K562 (cell line): ENCODE measurements at regions not wholly inside any gene's neighbourhood (a gene's known extent, or its start where the extent isn't known, plus 50 kb on each side); places are given as distances from the start of the nearest gene placed in this dataset.

ENCODE experiments used
- ATAC-seq: fragments of 200-7000 bp; cut with Tn5 transposase; 3 replicates; pipeline ENCODE4 v1.9.1; 2020; ENCODE audit warnings: moderate library complexity
- BruUV-seq: library from RNA; stranded (reverse); fragments of 400-500 nt; replicated peaks from 2 replicates; lab custom pipeline; 2021; lab: Mats Ljungman, UMichigan
- CTCF ChIA-PET: fragments of 300-600 bp; formaldehyde crosslinking; extraction: SDS; loops from one replicate; lab custom pipeline; 2021; ENCODE audit warnings: low intra/inter-chr PET ratio; lab: Yijun Ruan, JAX
- POLR2A ChIA-PET: fragments of 300-600, 350-650 bp; sonication (Branson Sonifier 250); formaldehyde crosslinking; extraction: SDS; loops from one replicate; lab custom pipeline; 2021; ENCODE audit warnings: antibody characterized with exemption, inconsistent platforms; lab: Yijun Ruan, JAX
- DNase-seq, 4 experiments: peaks; one replicate each; pipeline versions ENCODE4 v3.0.0 to v3.0.0-alpha.2; 2011 to 2018; ENCODE audit warnings: low spot score in 3 of 4, mixed read lengths in 3 of 4; ENCODE audit errors: extremely low read depth in 1 of 4
- FAIRE-seq: peaks from 2 replicates; lab custom pipeline; 2011; peaks lifted over from hg19 to GRCh38; lab: Jason Lieb, UNC
- H2AFZ ChIP-seq: 2 replicates; pipeline ENCODE4 v1.6.0; 2011; ENCODE audit warnings: low read depth, low read length, control low read depth, inconsistent platforms
- H3K27ac ChIP-seq: fragments of 200-600 bp; 3 replicates; pipeline ENCODE4 v1.8.0; 2011; ENCODE audit warnings: low read depth, mild to moderate bottlenecking, control low read depth, inconsistent platforms, low read length, moderate library complexity, mixed read lengths; ENCODE audit errors: extremely low read depth
- H3K27me3 ChIP-seq, 2 experiments: fragments of 300-600 bp in 1 of 2; 2 replicates in 1 of 2; 3 replicates in 1 of 2; pipeline versions ENCODE4 v1.6.0 to v1.8.0; 2011; ENCODE audit warnings: inconsistent platforms in 2 of 2, low read length in 2 of 2, mild to moderate bottlenecking in 1 of 2, mixed read lengths in 1 of 2, moderate library complexity in 1 of 2; ENCODE audit not compliant: control insufficient read depth in 2 of 2, insufficient read depth in 2 of 2
- H3K36me3 ChIP-seq: fragments of 300-600 bp; 3 replicates; pipeline ENCODE4 v1.8.0; 2011; ENCODE audit warnings: mild to moderate bottlenecking, low read length, inconsistent platforms; ENCODE audit not compliant: control insufficient read depth, insufficient read depth
- H3K4me1 ChIP-seq, 2 experiments: fragments of 200-600 bp in 1 of 2; replicated peaks in 1 of 2; 2 replicates in 1 of 2; 3 replicates in 1 of 2; pipeline versions ENCODE4 v1.5.1 to v1.8.0; 2011; ENCODE audit warnings: inconsistent platforms in 2 of 2, low read length in 2 of 2, mild to moderate bottlenecking in 1 of 2, mixed read lengths in 1 of 2, moderate library complexity in 1 of 2; ENCODE audit not compliant: control insufficient read depth in 2 of 2, insufficient read depth in 2 of 2
- H3K4me2 ChIP-seq: 2 replicates; pipeline ENCODE4 v1.6.1; 2011; ENCODE audit warnings: low read length, control low read depth, inconsistent platforms, mixed read lengths; ENCODE audit not compliant: insufficient read depth
- H3K4me3 ChIP-seq: fragments of 200-600 bp; sonication (generic), shearing (Covaris generic); 2 replicates; pipeline ENCODE4 v1.5.1; 2016; ENCODE audit warnings: control low read depth, inconsistent platforms
- H3K79me2 ChIP-seq: fragments of 200-600 bp; 3 replicates; pipeline ENCODE4 v1.8.0; 2011; ENCODE audit warnings: low read length, inconsistent platforms; ENCODE audit not compliant: control insufficient read depth, insufficient read depth
- H3K9ac ChIP-seq, 2 experiments: 2 replicates each; pipeline versions ENCODE4 v1.6.0 to v1.6.1; 2011; ENCODE audit warnings: low read depth in 2 of 2, low read length in 2 of 2, control low read depth in 1 of 2, inconsistent platforms in 1 of 2, mild to moderate bottlenecking in 1 of 2, mixed read lengths in 1 of 2; ENCODE audit not compliant: insufficient read depth in 1 of 2
- H3K9me1 ChIP-seq: one replicate; pipeline ENCODE4 v1.6.0; 2011; ENCODE audit warnings: inconsistent platforms, mild to moderate bottlenecking, low read length, moderate library complexity; ENCODE audit not compliant: control insufficient read depth, insufficient read depth
- H3K9me3 ChIP-seq: replicated peaks from 2 replicates; pipeline ENCODE4 v1.5.1; 2011; ENCODE audit warnings: low read depth, low read length, inconsistent platforms; ENCODE audit not compliant: control insufficient read depth, insufficient read depth
- H4K20me1 ChIP-seq: replicated peaks from 2 replicates; pipeline ENCODE4 v1.6.1; 2011; ENCODE audit warnings: low read length, inconsistent platforms, mixed read lengths; ENCODE audit not compliant: control insufficient read depth, insufficient read depth
- DMBX1 ChIP-seq: fragments of 250-450 bp; sonication (Bioruptor Pico); IDR thresholded peaks from 2 replicates; pipeline ENCODE4 v1.8.0; 2022; ENCODE audit warnings: inconsistent platforms, mild to moderate bottlenecking, moderate library complexity, borderline replicate concordance
- FOXP4 ChIP-seq: sonication (generic); formaldehyde crosslinking; IDR thresholded peaks from 2 replicates; pipeline ENCODE4 v1.8.0; 2022; ENCODE audit warnings: mild to moderate bottlenecking, missing genetic modification reagents, borderline replicate concordance
- NR2C2 ChIP-seq, 2 experiments: fragments of 200-800 bp in 1 of 2; sonication (Bioruptor generic) in 1 of 2; sonication (generic) in 1 of 2; formaldehyde crosslinking in 1 of 2; IDR thresholded peaks; 2 replicates each; pipeline versions ENCODE4 v1.6.1 to v1.8.0; 2016 to 2022; ENCODE audit warnings: mild to moderate bottlenecking in 1 of 2, missing compliant biosample characterization in 1 of 2, missing genetic modification characterization in 1 of 2, missing genetic modification reagents in 1 of 2
- STAT5B ChIP-seq: fragments of 250-450 bp; sonication (Bioruptor Pico); IDR thresholded peaks from 2 replicates; pipeline ENCODE4 v1.8.0; 2021; ENCODE audit warnings: mild to moderate bottlenecking, inconsistent platforms
- U2AF1 ChIP-seq: fragments of 200-400 bp; formaldehyde crosslinking; optimal IDR thresholded peaks from 2 replicates; pipeline ENCODE3; 2017; ENCODE audit warnings: mild to moderate bottlenecking, low read depth, low read length, moderate library complexity
- ZKSCAN3 ChIP-seq: fragments of 250-450 bp; sonication (Bioruptor Pico); IDR thresholded peaks from 2 replicates; pipeline ENCODE4 v1.4.0; 2020
- ZNF696 ChIP-seq: fragments of 250-450 bp; sonication (Bioruptor Pico); conservative IDR thresholded peaks from 2 replicates; pipeline ENCODE4 v1.4.0; 2020; ENCODE audit warnings: mild to moderate bottlenecking, moderate library complexity
- ZNF699 ChIP-seq: fragments of 250-450 bp; sonication (Bioruptor Pico); IDR thresholded peaks from 2 replicates; pipeline ENCODE4 v1.8.0; 2021; ENCODE audit warnings: mild to moderate bottlenecking, moderate library complexity; ENCODE audit not compliant: insufficient replicate concordance
- ZNF75A ChIP-seq: fragments of 450-650 bp; formaldehyde crosslinking; IDR thresholded peaks from 2 replicates; pipeline ENCODE4 v1.4.0; 2020; ENCODE audit warnings: mild to moderate bottlenecking
- WGBS: fragments of 100-300 bp; shearing (Covaris generic); methylation state at CpG from one replicate; pipeline ENCODE4 v1.1.6; 2016; ENCODE audit warnings: low coverage, mixed read lengths; ENCODE audit not compliant: insufficient coverage; ENCODE audit errors: missing lambda C conversion rate; 5-methylcytosine and 5-hydroxymethylcytosine counted together
- in situ Hi-C: fragments of 300-500 bp; cut with MboI; formaldehyde crosslinking; loops from 4 replicates; pipeline ENCODE4 v1.15.0; 2018; ENCODE audit warnings: inconsistent platforms, mixed read lengths
- intact Hi-C: fragments of 100-400 bp; cut with micrococcal nuclease; formaldehyde crosslinking; loops from 2 replicates; pipeline ENCODE4 v1.14.2; 2022
- TF ChIP-seq, protein P1 (sequence below), 2 experiments: IDR thresholded peaks; 2 replicates each; pipeline ENCODE4 v1.6.1; 2011; ENCODE audit warnings: borderline replicate concordance in 1 of 2, control low read depth in 1 of 2, low read depth in 1 of 2, low read length in 1 of 2, mild to moderate bottlenecking in 1 of 2, mixed read lengths in 1 of 2, moderate library complexity in 1 of 2; ENCODE audit not compliant: insufficient read depth in 1 of 2, insufficient read length in 1 of 2, poor library complexity in 1 of 2, severe bottlenecking in 1 of 2; ENCODE audit errors: extremely low read depth in 1 of 2
- TF ChIP-seq, protein P2 (sequence below): fragments of 450-650 bp; IDR thresholded peaks from 2 replicates; pipeline ENCODE4 v1.6.1; 2016; ENCODE audit warnings: low read depth

GRCh38 chr13:105377452-105377851 is 1158.0 kb downstream of the EFNB2 start:
- H3K27me3 ChIP-seq = no peaks in the 10 kb centered on the region
- no peaks in the 10 kb centered on the region for H3K36me3 ChIP-seq
- in situ Hi-C loops (no loop called here), intact Hi-C loops (no loop called here)
- ATAC-seq (no peak), DNase-seq (no peak), FAIRE-seq (no peak)
- H3K9me1 ChIP-seq = no peaks in the 10 kb centered on the region
- no peaks in the 10 kb centered on the region for H3K4me1 ChIP-seq
- H3K9ac ChIP-seq = no peak overlapping the region
- WGBS = 0% methylated on average over 6 of the region's 7 CpGs
- no peak overlapping the region for H3K27ac ChIP-seq
- ChIA-PET POLR2A (no interaction called here), CTCF (no interaction called here)
- H2AFZ ChIP-seq = no peak overlapping the region
- H3K9me3 ChIP-seq = no peaks in the 10 kb centered on the region
- no peak overlapping the region for H3K4me2 ChIP-seq
- H4K20me1 ChIP-seq = no peaks in the 10 kb centered on the region
- H3K79me2 ChIP-seq = no peaks in the 10 kb centered on the region
- H3K4me3 ChIP-seq = no peak overlapping the region
- no TSS peak for BruUV-seq
- no peak for TF ChIP-seq FOXP4 (CRISPR knock-in tag)
- no peak for TF ChIP-seq STAT5B (CRISPR knock-in tag)
- TF ChIP-seq NR2C2 (CRISPR knock-in tag; IDR thresholded peaks at IDR 0.05) = no peak
- no peak for TF ChIP-seq NR2C2 (tag; IDR thresholded peaks at IDR 0.05)
- TF ChIP-seq ZNF696 (CRISPR knock-in tag) = no peak
- no peak for TF ChIP-seq DMBX1 (CRISPR knock-in tag)
- TF ChIP-seq, protein P1, sequence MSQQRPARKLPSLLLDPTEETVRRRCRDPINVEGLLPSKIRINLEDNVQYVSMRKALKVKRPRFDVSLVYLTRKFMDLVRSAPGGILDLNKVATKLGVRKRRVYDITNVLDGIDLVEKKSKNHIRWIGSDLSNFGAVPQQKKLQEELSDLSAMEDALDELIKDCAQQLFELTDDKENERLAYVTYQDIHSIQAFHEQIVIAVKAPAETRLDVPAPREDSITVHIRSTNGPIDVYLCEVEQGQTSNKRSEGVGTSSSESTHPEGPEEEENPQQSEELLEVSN (IDR thresholded peaks at IDR 0.05; ENCODE audit: borderline replicate concordance in 1 of 2, extremely low read depth in 1 of 2, insufficient read depth in 1 of 2, insufficient read length in 1 of 2, low read depth in 1 of 2, low read length in 1 of 2, poor library complexity in 1 of 2, severe bottlenecking in 1 of 2) = no peak
- no peak for TF ChIP-seq ZKSCAN3
- TF ChIP-seq U2AF1 = no peak
- TF ChIP-seq ZNF699 (CRISPR knock-in tag) = no peak
- TF ChIP-seq ZNF75A (CRISPR knock-in tag) = no peak
- TF ChIP-seq, protein P2, sequence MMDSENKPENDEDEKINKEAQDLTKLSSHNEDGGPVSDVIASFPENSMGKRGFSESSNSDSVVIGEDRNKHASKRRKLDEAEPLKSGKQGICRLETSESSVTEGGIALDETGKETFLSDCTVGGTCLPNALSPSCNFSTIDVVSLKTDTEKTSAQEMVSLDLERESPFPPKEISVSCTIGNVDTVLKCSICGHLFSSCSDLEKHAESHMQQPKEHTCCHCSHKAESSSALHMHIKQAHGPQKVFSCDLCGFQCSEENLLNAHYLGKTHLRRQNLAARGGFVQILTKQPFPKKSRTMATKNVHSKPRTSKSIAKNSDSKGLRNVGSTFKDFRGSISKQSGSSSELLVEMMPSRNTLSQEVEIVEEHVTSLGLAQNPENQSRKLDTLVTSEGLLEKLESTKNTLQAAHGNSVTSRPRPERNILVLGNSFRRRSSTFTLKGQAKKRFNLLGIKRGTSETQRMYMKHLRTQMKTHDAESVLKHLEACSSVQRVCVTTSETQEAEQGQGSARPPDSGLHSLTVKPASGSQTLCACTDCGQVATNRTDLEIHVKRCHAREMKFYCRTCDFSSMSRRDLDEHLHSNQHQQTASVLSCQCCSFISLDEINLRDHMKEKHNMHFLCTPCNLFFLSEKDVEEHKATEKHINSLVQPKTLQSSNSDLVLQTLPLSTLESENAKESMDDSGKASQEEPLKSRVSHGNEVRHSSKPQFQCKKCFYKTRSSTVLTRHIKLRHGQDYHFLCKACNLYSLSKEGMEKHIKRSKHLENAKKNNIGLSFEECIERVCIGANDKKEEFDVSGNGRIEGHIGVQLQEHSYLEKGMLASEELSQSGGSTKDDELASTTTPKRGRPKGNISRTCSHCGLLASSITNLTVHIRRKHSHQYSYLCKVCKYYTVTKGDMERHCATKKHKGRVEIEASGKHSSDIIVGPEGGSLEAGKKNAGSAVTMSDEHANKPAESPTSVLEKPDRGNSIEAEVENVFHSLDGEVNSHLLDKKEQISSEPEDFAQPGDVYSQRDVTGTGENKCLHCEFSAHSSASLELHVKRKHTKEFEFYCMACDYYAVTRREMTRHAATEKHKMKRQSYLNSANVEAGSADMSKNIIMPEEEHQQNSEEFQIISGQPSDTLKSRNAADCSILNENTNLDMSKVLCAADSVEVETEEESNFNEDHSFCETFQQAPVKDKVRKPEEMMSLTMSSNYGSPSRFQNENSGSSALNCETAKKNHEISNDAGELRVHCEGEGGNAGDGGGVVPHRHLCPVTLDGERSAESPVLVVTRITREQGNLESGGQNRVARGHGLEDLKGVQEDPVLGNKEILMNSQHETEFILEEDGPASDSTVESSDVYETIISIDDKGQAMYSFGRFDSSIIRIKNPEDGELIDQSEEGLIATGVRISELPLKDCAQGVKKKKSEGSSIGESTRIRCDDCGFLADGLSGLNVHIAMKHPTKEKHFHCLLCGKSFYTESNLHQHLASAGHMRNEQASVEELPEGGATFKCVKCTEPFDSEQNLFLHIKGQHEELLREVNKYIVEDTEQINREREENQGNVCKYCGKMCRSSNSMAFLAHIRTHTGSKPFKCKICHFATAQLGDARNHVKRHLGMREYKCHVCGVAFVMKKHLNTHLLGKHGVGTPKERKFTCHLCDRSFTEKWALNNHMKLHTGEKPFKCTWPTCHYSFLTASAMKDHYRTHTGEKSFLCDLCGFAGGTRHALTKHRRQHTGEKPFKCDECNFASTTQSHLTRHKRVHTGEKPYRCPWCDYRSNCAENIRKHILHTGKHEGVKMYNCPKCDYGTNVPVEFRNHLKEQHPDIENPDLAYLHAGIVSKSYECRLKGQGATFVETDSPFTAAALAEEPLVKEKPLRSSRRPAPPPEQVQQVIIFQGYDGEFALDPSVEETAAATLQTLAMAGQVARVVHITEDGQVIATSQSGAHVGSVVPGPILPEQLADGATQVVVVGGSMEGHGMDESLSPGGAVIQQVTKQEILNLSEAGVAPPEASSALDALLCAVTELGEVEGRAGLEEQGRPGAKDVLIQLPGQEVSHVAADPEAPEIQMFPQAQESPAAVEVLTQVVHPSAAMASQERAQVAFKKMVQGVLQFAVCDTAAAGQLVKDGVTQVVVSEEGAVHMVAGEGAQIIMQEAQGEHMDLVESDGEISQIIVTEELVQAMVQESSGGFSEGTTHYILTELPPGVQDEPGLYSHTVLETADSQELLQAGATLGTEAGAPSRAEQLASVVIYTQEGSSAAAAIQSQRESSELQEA = no peak
